ENCODE measurements at regions not wholly inside any gene's neighbourhood (a gene's known extent, or its start where the extent isn't known, plus 50 kb on each side); places are given as distances from the start of the nearest gene placed in this dataset.
"Not testable (repeated sequence)": the region's sequence is repeated elsewhere in the genome, so short reads cannot be mapped to it uniquely, and the experiment has no call there.

DNA sequence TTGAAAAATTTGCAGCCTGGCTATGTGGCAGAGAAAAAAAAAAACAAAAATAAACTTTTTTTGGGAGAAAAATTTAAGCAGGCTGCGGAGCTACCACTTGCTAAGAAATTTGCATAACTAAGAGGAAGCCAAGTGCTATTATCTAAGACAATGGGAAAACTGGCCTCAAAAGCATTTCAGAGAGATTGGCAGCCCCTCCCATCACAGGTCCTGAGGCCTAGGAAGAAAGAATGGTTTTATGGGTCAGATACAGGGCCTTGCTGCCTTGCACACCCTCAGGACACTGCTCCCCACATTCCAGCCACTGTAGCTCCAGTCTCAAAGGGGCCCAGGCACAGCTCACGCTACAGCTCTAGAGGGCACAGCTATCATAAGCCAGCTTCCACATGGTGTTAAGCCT is 777.9 kb downstream of the TENT5A start:
- no peak for DNase-seq

DNA sequence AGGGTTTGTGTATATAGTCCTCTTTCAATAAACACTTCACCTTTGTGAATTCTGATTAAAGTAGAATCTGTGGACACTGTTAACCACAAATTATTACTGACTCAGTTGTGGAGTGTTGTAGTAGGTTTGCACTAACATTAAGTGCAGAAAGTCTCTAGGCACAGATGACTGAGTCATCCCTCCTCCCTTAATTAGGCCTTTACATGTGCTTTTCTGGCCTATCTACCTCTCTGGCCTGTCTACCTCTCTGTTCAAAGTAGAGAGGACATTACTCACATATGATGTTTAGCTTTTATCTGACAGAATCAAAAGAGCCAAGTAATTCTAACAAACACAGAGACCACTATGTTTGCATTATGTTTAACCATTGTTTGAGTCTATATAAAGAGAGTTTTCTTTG is 783.0 kb downstream of the TENT5A start:
- peak; percentile 72 for DNase-seq

DNA sequence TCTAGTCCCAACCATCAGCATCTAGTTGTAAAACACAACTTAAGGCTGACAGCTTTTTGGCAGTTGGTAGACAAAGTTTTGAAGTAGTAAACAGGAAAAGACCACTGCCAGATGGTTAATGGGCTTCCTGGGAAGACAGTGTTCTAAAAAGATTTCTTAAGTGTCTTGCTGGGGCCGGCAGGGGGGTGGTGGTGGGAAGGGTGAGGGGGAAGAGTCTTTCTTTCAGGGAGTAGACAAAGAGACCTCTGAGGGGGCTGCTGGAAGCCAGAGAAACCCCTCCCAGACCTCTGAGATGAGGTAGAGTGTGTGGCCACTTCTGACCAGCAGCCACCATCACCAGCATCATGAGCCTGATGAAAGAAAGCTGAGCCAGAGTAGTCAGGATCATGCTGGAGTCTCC is 784.9 kb downstream of the TENT5A start:
- no peak for DNase-seq

DNA sequence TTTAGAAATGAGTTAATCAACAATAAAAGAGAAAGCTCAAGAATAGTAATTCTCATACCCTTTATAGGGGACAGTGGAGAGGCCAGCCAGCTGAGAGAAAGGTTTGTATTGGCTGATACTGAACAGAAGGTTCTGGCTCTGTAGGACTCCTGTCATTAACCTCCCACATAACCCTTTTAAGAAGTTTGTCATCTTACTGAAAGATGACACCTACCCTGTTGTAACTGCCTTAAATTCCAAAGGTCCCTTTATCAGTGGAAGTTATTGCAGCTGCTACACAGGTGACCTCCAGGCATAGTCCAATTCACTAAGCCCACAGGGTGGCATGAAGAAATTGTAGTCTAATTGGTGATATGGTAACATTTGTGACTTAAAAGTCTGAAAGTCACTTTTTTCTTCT is 790.1 kb downstream of the TENT5A start:
- DNase-seq: no peak

DNA sequence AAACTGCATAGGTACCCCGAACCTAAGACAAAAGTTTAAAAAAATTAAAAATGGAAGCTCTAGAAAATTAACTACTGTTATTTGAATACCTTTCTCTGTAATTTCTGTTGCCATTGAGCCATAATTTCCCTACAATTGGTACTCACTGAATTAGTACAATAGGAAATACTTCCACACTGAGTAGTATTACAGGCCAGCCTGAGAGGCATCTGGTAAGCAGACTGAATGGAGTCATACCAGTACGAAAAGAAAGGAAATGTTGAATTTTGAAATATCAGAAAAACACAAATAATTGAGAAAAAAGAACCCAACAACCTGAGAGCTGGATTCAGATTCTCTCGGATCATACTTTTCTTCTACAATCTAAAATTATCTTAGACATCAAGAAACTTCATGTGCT is 791.3 kb downstream of the TENT5A start:
- DNase-seq: no peak

DNA sequence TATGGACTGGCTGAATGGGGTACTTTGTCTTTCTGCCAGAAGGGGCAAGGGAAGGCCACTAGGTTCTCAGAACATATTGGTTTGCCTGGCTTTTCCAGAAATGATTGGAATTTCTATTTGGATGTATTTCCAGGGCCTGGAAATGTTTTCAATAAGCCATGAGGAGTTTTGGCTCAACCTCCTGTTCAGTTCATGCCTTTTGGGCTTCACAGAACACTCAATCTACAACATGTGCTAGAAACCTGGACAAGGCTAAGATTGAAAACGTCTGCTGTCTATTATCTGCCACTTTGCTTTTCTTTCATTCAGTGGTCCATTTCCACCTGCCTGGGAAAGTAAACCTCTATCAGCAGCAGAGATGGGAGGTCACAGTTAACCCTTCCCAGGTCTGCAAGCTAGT is 793.4 kb downstream of the TENT5A start:
- no peak for DNase-seq

DNA sequence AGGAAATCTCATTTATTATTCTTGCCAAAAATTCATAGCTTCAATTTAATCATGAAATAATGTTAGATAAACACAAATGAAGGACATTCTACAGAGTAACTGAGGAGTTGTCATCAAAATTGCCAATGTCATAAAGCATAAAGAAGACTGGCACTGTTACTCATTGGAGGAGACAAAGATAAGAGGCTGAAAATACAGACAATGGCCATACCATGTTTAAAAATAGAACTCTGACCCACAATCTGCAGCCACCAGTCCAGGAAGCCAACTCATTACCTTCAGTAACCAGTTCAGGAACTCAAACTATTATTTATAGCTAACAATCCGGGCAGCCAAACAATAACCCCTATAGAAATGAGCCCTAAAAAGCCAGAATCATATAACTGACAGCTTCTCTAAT is 795.6 kb downstream of the TENT5A start:
- DNase-seq: no peak

DNA sequence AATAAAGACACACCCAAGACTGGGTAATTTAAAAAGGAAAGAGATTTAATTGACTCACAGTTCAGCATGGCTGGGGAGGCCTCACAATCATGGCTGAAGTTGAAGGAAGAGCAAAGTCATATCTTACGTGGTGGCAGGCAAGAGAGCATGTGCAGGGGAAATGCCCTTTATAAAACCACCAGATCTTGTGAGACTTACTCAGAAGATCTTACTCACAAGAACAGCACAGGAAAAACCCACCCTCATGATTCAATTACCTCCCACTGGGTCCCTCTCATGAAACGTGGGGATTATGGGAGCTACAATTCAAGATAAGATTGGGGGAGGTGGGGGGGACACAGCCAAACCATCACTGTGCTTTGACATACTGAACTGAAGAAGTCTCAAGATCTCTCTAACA is 800.0 kb downstream of the TENT5A start:
- DNase-seq: not testable (repeated sequence)

DNA sequence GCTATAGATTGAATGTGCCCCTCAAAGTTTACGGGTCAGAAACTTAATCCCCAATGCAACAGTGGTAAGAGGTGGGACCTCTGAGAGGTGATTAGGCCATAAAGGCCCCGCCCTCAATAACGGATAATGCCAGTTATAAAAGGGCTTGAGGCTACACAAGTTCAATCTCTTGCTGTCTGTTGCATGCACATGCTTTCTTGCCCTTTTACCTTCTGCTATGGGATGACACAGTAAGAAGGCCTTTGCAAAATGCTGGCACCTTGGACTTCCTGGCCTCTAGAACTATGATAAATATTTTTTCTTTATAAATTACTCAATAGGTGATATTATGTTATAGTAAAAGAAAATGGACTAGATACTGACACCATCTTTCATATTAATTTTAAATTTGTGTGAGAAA is 806.1 kb downstream of the TENT5A start:
- no peak for DNase-seq

DNA sequence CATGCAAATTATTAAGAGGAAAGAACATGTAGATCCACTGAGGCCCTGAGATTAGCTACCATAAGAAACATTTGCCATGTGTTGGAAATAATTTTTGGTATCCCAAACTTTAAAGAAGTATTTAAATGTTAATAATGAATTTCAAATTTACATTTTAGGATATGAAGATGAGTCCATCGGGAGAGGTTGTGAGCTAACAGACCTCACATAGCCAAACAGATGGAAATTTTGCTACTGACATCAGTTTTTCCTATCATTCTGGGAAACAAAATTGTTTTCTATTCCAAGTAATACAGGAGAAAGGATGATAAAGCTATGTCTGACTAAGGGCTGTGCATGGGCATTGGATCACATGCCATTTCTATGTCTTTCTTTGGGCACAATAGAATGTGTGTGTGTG is 809.6 kb downstream of the TENT5A start:
- DNase-seq: no peak

DNA sequence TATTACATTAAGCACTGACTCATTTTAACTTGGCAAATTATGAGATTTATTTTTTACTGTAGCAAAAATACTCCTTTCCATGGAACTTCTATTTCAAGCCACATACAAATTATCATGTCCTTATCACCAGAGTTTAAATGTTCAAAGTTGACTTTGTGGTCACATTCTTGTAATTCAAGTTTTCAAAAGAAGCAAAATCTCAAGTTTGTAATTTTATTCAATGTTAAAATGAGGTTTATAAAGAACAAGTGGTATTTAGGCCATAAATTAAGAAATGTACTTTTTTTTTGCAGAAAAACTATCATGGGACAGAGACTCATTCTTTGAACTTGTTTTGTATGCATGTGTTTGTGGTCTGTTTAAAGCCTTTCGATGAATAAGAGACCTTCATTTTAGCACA is 811.5 kb downstream of the TENT5A start:
- no peak for DNase-seq

DNA sequence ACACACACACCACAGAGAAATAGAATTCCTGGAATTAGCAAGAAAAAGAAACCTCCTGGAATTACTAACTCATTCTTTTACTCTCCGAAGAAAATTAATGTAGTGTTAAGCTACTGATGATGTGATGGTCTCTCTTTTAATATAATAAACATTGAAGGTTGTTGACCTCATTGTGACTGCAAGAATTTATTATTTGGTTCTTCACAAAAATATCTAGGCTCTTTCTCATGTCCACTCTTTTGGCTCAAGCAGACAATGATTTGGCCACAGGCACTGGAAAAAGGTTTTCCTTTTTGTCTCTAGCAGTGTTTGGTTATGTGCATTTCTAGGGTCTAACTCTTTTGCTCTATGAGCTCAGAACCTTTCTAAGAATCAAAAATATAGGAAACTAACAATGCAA is 811.9 kb downstream of the TENT5A start:
- DNase-seq: no peak

DNA sequence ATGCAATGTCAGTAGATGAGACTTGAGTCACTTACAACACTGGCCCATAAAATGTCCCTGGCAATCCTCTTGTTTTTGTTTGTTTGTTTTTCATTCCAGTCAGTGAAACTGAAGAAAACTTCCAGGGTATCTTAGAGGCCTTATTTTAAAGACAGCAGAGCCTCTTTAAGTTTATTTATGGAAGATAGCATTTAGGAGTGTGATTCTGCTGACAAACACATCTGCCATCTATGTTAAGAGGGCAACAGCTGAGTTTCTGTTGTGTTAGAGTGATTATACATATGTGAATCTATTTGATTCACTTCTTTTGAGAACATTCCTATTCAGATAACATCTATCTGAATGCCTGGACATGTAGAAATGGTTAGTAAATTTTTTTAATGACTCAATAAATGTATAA is 812.6 kb downstream of the TENT5A start:
- no peak for DNase-seq

DNA sequence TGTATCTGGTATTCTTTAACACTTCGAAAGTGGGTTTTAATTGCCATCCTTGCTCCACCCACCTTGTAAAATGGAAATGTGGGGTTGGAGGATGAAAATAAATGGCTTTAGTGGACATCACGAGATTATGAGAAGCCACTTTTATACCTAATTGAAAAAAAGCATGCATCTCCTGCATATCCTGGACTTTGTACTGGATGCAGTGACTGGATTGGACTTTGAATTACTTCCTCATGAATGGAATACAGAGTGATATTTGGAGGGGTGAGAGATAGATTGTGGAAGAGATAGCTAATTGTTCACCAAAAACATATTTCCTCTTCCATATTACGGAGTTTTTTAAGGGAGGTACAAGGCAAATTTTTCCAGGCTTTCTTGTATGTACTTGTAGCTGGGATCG is 813.0 kb downstream of the TENT5A start:
- no peak for DNase-seq

DNA sequence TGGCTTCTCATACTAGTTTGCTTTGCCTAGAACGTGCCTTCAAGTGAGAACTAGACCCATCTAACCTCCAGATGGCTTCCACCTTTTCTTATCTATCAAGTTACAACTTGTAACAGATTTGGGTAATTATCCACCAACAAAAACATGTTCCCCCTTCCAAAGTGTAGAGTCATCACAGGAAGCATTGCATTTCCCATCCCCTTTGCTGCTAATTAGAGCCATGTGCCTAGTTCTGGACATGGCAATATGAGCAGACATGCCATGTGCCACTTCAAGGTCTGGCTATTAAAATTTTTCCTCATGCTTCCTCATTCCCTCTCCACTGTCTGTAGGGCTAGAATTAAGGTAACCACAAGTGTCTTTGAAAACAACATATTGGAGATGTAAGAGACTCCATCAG is 814.4 kb downstream of the TENT5A start:
- DNase-seq: no peak

DNA sequence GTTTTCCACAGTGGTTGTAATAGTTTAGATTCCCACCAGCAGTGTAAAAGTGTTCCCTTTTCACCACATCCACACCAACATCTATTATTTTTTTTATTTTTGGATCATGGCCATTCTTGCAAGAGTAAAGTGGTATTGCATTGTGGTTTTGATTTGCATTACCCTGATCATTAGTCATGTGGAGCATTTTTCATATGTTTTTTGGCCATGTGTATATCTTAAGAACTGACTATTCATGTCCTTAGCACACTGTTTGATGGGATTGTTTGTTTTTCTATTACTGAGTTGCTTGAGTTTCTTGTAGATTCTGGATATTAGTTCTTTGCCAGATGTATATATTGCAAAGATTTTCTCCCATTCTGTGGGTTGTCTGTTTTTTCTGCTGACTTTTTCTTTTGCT is 820.1 kb downstream of the TENT5A start:
- no peak for DNase-seq

DNA sequence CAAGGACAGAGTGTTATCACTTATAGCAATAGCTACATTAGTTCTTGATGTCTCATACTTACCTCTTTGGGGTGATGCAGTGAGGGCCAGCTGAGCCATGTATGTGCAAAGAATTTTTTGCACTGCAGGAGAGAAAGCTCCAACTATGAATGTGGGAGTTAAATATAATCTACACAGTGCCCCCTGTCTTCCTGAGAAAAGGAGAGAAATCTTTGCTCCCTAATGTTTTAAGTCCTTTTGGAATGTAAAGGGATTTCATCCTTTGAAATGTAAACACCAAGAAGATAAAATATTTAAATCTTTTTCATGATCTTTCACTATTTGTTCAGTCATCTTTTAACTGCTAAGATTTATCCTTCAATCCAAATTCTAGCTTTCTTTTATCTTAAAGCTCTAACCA is 822.1 kb downstream of the TENT5A start:
- no peak for DNase-seq

DNA sequence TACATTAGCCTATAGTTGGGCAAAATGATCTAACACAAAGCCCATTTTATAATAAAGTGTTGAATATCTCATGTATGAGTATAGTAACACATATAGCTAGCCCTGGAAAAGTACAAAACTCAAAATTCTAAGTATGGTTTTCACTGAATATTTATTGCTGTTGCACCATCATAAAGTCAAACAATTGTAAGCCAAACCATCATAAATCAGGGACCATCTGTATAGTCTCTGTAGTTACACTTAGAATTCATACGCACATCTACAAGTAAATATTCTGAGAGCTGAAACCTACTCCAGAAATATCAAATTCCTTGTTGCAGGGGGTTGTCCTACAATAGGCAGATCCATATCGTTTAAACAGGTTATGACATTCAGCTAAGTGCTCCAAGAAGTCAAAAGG is 817.3 kb downstream of the BCKDHB start:
- no peak for DNase-seq

DNA sequence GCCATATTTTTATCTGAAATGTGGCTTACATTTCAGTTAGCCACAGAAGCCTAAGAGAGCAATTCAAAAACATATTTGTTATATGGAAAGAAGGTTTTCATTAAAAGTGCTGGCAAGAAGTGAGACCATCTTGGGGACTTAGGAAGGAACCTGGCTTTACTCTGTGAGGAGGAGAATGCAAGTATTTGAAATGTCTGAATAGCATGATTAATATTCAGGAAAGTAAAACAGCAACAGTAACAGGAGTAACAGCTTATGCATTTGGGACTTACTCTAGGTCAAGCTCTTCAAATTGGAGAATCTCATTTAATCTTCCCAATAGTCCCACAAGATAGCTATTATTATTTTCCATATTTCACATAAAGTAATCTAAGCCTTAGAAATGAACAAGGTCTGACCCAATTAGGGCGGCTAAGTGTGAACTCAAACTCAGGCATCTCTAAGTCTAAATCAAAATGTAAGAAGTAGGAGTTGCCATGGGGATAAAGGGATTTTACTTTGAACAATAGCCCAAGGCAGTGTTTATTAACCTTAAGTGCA is 816.5 kb downstream of the BCKDHB start:
- DNase-seq: no peak

DNA sequence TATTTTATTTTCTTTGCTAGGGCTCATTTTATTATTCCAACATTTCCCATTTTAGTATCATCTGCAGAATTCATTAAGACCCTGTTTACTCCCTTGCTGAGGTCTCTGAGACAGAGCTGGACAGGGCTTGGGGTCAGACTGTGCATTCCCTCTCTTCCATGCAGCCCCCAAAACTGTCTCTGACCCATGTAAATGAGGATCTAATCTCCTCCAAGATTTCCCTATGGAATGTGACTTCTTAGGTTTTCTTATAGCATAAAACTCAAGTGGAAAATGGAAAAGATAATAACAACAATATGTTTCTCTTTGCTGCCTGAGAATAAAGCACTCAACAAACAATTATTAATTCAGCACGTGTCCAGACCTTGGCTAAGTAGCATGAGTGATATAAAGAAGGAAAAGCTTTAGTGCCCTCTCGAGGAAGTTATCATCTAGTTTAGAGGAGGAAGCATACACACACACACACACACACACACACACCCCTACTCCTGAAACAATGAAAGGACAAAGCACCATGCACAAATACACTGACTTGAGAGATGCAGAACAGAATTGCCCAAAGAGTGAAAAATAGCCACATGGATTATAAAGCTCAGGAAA is 815.5 kb downstream of the BCKDHB start:
- no peak for DNase-seq

DNA sequence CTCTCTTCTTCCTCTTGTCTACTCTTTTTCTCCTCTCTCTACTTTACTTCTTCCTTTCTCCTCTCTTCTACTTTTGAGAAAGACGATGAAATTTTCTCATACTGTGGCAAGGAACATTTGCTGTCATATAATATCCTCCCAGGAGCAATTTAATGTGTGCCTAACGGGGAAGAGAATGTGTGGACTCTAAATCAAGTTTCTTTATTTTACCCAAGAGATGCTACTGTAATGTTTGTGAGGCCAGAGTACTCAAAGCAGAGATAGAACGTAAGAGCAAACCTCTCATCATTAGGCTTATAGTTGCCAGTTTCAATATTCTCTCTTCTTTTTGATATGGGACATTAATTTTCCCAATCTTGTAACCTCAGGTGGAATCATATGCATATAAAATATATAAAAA is 801.4 kb downstream of the BCKDHB start:
- no peak for DNase-seq

DNA sequence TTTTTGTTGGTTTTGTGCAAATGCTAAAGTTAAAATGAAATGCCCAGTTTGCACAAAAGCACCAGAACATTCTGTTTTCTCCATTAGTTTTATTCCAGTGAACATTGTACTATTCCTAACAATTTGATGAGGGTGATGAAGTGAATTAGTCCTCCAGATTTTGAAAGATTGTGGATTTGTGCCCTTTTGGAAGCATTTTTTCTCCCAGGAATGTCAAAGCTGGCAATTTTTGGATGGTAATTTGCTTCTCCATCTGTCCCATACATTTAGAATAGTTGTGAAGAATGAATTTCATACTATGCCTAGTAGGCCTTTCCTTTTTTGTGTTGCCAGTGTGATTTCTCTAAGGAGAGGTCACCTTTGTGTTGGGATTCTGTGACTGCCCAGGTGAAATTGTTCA is 797.2 kb downstream of the BCKDHB start:
- no peak for DNase-seq

DNA sequence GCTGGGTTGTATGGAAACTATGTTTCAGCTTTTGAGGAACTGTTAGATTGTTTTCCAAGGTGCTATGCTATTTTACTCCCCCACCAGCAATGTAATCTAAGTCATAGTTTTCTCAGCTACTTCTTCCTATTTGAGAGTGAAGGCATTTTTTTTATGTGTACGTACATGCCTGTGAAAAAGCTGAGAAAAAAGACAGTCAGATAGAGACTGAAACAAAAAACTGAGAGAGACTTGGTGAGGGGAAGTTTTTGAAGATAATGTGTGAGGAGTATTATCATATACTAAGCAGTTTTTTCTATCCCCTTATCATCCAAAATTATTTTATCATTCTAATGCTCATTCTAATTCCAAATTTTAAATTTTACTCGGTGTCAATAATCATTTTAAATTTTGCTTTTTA is 780.0 kb downstream of the BCKDHB start:
- DNase-seq: no peak

DNA sequence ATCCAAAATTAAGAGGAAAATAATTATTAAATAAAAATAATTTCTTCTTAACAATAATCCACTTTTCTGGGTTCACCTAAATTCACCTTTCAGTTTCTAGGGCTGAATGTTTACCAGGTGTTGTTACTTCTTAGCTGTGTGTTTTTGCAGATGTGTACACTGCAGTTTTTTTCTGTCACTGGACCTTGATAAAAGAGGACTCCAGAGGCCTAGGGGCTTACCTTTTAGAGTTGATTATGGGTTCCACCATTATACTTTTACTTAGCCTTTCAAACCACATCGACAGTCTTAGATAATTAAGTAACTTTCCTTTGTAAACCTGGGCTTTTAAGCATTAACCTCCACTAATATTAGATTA is 766.5 kb downstream of the BCKDHB start:
- DNase-seq: no peak

DNA sequence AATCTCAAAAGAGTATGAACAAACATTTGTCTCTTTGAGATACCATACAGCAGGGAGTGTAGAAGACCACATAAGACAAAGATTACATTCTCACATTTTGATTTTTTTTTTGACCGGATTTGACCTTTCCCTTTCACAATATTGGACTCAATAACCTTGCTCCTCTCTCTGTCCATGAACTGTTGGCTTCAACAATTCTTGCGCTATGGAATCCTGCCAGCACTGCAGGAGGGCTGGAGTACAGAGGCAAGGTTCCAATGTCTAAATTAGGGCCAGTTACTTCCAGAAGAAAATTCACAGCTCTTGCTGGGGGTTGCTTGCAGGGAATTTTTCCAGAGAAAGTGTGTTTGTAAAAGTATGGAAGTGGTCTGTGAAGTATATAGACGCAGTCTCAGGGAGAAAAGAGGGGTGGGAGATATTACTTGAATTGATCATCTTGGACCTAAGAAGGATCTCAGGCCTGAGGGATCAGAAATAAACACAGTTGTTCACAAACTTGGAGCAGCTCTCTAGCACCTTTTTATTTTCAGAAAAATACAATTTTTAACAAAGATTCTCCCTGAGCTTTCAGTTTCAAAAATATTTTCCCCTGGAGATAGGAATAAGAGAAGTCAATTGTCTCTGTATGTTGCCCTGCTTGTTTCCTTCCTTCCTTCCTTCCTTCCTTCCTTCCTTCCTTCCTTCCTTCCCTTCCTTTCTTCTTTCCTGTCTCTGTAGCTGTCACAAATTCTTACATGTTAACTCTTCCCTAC is 765.9 kb downstream of the BCKDHB start:
- DNase-seq: no peak

All from NCI-H2029 (cell line).